ENCODE measurements at regions not wholly inside any gene's neighbourhood (a gene's known extent, or its start where the extent isn't known, plus 50 kb on each side); places are given as distances from the start of the nearest gene placed in this dataset.

DNA sequence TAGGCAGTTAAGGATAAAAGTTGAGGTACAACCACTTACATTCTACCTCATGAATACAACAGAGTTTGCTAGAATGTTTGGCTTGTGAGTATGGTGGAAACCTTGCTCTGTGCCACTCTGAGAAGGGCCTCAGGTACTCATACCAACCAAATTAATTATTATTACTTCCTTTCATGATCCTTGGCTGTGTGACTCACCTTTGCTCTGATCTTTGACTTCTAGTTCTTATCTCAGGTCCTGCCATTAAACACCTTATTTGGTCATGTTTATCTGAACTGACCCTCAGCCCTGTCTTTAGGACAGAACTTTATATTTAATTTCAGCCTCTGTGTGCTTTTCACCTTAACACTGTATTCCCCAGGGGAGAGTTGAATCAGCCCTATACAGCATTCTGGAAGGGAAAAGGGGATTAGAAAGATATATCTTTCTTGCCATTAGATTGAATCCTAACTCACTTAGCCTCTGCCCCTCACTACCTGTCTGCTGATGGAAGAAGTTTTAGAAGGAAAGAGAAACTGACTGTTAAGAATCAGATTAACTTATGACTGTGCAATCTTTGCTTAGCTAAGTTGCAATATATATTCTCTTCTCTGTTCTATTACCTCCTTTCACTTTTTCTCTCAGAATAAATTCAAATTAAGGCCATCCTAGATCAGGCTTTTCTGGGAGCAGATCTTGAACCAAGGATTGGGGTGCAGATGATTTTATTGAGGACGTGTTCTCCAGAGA lies 260.4 kb upstream of the DPYD start:
- TF ChIP-seq ELF4 (IDR thresholded peaks at IDR 0.05), result no peak
- no peak for TF ChIP-seq FOXM1 (IDR thresholded peaks at IDR 0.05; ENCODE audit: borderline replicate concordance)
- TF ChIP-seq FOXA1 (IDR thresholded peaks at IDR 0.05), result no peak
- TF ChIP-seq, protein P1, sequence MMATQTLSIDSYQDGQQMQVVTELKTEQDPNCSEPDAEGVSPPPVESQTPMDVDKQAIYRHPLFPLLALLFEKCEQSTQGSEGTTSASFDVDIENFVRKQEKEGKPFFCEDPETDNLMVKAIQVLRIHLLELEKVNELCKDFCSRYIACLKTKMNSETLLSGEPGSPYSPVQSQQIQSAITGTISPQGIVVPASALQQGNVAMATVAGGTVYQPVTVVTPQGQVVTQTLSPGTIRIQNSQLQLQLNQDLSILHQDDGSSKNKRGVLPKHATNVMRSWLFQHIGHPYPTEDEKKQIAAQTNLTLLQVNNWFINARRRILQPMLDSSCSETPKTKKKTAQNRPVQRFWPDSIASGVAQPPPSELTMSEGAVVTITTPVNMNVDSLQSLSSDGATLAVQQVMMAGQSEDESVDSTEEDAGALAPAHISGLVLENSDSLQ (IDR thresholded peaks at IDR 0.05), result no peak
- no peak for TF ChIP-seq TARDBP (IDR thresholded peaks at IDR 0.05)
- TF ChIP-seq SP1 (IDR thresholded peaks at IDR 0.05), result no peak
- no peak for TF ChIP-seq BHLHE40 (IDR thresholded peaks at IDR 0.05; ENCODE audit: borderline replicate concordance)
- no peak for TF ChIP-seq ZNF384 (IDR thresholded peaks at IDR 0.05)
- TF ChIP-seq HDGF (IDR thresholded peaks at IDR 0.05; ENCODE audit: borderline replicate concordance), result no peak
